ENCODE measurements at regions not wholly inside any gene's neighbourhood (a gene's known extent, or its start where the extent isn't known, plus 50 kb on each side); places are given as distances from the start of the nearest gene placed in this dataset.
"Not testable (repeated sequence)": the region's sequence is repeated elsewhere in the genome, so short reads cannot be mapped to it uniquely, and the experiment has no call there.

DNA sequence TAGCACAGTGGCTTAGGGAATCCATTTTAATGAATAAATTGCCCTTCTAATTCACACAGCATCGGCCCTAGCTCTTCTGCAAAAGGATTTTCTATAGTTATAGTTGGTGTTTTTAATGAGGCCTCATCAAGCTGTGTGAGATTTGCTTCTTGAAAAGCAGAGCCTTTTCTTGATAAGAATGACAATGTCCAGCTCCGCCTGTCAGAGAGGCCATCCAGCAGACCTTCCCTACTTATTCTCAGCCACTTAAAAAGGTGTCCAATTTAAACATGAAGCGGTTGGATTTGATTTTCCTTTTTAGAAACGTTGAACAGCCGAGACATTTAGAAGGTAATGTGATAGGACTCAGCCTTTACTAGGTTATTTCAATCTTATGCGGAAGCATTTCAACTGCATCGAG lies 134.4 kb downstream of the ZNF608 start:
- Histone ChIP-seq H3K9me3 (no peaks in the 10 kb centered on the region), H3K36me3 (no peaks in the 10 kb centered on the region), H3K4me3 (no peak overlapping the region), H3K4me1 (ENCODE audit: control insufficient read depth in 1 of 2, low read depth in 2 of 2) (no peaks in the 10 kb centered on the region), H3K27ac (no peak overlapping the region), H3K27me3 (replicated peaks; ENCODE audit: insufficient read depth) (no peaks in the 10 kb centered on the region)
- DNase-seq (ENCODE audit: low spot score) (no peak), ATAC-seq (ENCODE audit: insufficient number of reproducible peaks, low FRiP score, low read depth) (no peak)
- TF ChIP-seq, protein P1, sequence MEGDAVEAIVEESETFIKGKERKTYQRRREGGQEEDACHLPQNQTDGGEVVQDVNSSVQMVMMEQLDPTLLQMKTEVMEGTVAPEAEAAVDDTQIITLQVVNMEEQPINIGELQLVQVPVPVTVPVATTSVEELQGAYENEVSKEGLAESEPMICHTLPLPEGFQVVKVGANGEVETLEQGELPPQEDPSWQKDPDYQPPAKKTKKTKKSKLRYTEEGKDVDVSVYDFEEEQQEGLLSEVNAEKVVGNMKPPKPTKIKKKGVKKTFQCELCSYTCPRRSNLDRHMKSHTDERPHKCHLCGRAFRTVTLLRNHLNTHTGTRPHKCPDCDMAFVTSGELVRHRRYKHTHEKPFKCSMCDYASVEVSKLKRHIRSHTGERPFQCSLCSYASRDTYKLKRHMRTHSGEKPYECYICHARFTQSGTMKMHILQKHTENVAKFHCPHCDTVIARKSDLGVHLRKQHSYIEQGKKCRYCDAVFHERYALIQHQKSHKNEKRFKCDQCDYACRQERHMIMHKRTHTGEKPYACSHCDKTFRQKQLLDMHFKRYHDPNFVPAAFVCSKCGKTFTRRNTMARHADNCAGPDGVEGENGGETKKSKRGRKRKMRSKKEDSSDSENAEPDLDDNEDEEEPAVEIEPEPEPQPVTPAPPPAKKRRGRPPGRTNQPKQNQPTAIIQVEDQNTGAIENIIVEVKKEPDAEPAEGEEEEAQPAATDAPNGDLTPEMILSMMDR (IDR thresholded peaks at IDR 0.05) = no peak

DNA sequence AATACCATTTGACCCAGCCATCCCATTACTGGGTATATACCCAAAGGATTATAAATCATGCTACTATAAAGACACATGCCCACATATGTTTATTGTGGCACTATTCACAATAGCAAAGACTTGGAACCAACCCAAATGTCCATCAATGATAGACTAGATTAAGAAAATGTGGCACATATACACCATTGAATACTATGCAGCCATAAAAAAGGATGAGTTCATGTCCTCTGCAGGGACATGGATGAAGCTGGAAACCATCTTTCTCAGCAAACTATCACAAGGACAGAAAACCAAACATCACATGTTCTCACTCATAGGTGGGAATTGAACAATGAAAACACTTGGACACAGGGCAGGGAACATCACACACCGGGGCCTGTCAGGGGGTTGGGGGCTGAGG lies 135.2 kb downstream of the ZNF608 start:
- H3K27ac ChIP-seq; DNase-seq (ENCODE audit: low spot score); H3K36me3 ChIP-seq; H3K4me3 ChIP-seq; ATAC-seq (ENCODE audit: insufficient number of reproducible peaks, low FRiP score, low read depth); H3K27me3 ChIP-seq (replicated peaks; ENCODE audit: insufficient read depth); H3K9me3 ChIP-seq; H3K4me1 ChIP-seq (ENCODE audit: control insufficient read depth in 1 of 2, low read depth in 2 of 2): not testable (repeated sequence)

DNA sequence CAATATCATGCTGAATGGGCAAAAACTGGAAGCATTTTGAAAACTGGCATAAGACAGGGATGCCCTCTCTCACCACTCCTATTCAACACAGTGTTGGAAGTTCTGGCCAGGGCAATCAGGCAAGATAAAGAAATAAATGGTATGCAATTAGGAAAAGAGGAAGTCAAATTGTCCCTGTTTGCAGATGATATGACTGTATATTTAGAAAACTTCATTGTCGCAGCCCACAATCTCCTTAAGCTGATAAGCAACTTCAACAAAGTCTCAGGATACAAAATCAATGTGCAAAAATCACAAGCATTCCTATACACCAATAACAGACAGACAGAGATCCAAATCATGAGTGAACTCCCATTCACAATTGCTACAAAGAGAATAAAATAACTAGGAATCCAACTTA lies 136.8 kb downstream of the ZNF608 start:
- not testable (repeated sequence) for H3K27me3 ChIP-seq (replicated peaks; ENCODE audit: insufficient read depth); H3K27ac ChIP-seq; H3K36me3 ChIP-seq; H3K4me3 ChIP-seq; H3K9me3 ChIP-seq; DNase-seq (ENCODE audit: low spot score); ATAC-seq (ENCODE audit: insufficient number of reproducible peaks, low FRiP score, low read depth)
- H3K4me1 ChIP-seq (ENCODE audit: control insufficient read depth in 1 of 2, low read depth in 2 of 2) = peaks cover 16 to 17% of the 10 kb centered on the region in 2 donors

DNA sequence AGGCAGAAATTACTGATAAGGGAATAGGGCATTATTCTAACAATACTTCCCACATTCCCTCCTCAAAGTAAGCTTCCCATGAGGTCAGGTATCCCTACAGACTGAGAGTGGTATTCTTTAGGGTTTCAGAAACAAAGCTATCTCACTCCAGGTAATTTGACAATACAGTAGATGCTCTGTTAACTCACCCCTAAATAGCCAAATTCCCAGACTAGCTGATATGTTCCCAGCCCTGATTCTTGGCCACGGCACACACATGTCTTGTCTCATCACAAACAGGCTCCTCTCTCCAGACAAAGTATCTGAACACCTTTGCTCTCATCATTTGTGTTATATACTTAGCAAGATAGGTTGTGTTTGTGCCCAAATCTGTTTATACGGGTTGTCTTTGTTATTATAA lies 139.9 kb downstream of the ZNF608 start:
- TF ChIP-seq, protein P1 (IDR thresholded peaks at IDR 0.05) = no peak
- Histone ChIP-seq H3K27me3 (replicated peaks; ENCODE audit: insufficient read depth) (no peaks in the 10 kb centered on the region), H3K4me3 (no peak overlapping the region), H3K36me3 (no peaks in the 10 kb centered on the region), H3K9me3 (no peaks in the 10 kb centered on the region), H3K27ac (no peak overlapping the region), H3K4me1 (ENCODE audit: control insufficient read depth in 1 of 2, low read depth in 2 of 2) (peaks cover 23 to 25% of the 10 kb centered on the region in 2 donors)
- DNase-seq (ENCODE audit: low spot score) (no peak), ATAC-seq (ENCODE audit: insufficient number of reproducible peaks, low FRiP score, low read depth) (no peak)

DNA sequence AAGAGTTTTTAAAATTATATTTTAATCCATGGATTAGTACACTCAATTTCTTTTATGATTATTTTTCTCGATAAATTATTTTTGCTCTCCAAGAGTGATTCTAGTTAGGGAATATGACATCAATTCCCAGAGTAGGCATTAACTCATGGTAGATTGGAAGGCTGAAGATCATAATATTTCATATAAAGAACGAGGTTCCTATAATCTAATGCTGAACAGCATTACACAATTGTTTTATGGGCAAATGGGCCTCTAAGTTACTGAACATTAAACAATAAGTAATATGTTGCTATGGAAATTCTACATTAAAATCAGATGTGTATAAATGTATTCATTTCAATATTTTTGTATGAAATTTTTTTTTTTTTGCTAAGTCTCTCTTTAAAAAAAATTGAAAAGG lies 140.3 kb downstream of the ZNF608 start:
- Histone ChIP-seq H3K4me1 (ENCODE audit: control insufficient read depth in 1 of 2, low read depth in 2 of 2) (peaks cover 23 to 25% of the 10 kb centered on the region in 2 donors), H3K27ac (peak overlapping the region; percentile 15 to 57), H3K4me3 (no peak overlapping the region), H3K9me3 (no peaks in the 10 kb centered on the region), H3K27me3 (replicated peaks; ENCODE audit: insufficient read depth) (no peaks in the 10 kb centered on the region), H3K36me3 (no peaks in the 10 kb centered on the region)
- DNase-seq (ENCODE audit: low spot score) (no peak), ATAC-seq (ENCODE audit: insufficient number of reproducible peaks, low FRiP score, low read depth) (no peak)
- TF ChIP-seq, protein P1 (IDR thresholded peaks at IDR 0.05) = no peak

DNA sequence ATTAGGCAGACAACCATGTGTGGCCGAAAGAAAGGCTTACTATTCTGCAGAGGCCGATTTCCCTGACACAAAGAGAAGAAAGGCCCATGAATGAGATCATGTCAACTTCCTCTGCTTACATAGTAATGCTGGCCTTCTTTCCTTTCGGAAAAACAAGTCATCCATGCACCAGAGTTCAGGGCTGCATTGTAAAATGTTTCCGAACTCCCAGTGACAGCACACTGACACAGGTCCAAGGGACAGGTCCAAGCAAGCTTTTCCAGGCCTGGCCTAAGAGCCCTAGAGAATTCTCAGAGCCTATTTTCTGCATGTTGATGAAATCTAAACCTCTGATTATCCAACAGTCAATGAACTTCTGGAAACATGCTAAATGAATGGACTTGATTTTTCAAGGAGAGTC lies 140.9 kb downstream of the ZNF608 start:
- no peaks in the 10 kb centered on the region for H3K36me3 ChIP-seq
- H3K27me3 ChIP-seq (replicated peaks; ENCODE audit: insufficient read depth) = no peaks in the 10 kb centered on the region
- TF ChIP-seq, protein P1 (IDR thresholded peaks at IDR 0.05) = no peak
- peak overlapping the region; percentile 15 to 57 for H3K27ac ChIP-seq
- peak overlapping the region; percentile 21 for H3K4me3 ChIP-seq
- no peaks in the 10 kb centered on the region for H3K9me3 ChIP-seq
- DNase-seq (ENCODE audit: low spot score) = no peak
- ATAC-seq (ENCODE audit: insufficient number of reproducible peaks, low FRiP score, low read depth) = peak; percentile 76
- H3K4me1 ChIP-seq (ENCODE audit: control insufficient read depth in 1 of 2, low read depth in 2 of 2) = peaks cover 23 to 25% of the 10 kb centered on the region in 2 donors

All from thoracic aorta (tissue), 2 donors.